DND-41 (cell line): ENCODE measurements at regions not wholly inside any gene's neighbourhood (a gene's known extent, or its start where the extent isn't known, plus 50 kb on each side); places are given as distances from the start of the nearest gene placed in this dataset.

Experiments used
- EZH2 ChIP-seq: IDR thresholded peaks from 3 replicates; pipeline ENCODE4 v1.6.1; 2012; ENCODE audit warnings: borderline replicate concordance, low read depth, mild to moderate bottlenecking, moderate library complexity, low read length, inconsistent platforms; ENCODE audit not compliant: severe bottlenecking
- TF ChIP-seq, protein P1 (sequence below): IDR thresholded peaks from 2 replicates; pipeline ENCODE4 v1.5.1; 2012; ENCODE audit warnings: borderline replicate concordance, low read length, moderate library complexity, mild to moderate bottlenecking; ENCODE audit not compliant: poor library complexity, severe bottlenecking; ENCODE audit errors: extremely low read depth

DNA sequence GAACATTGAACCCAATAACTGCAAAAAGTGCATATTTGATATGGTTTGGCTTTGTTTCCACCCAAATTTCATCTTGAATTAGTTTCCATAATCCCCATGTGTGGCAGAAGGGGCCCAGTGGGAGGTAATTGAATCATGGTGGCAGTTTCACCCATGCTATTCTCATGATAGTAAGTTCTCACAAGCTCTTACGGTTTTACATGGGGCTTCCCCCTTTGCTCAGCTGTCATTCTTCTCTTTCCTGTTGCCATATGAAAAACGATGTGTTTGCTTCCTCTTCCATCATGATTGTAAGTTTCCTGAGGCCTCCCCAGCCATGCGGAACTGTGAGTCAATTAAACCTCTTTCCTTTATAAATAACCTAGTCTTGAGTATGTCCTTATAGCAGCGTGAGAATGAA, 127.6 kb downstream of the CHD9NB start:
- TF ChIP-seq, protein P1, sequence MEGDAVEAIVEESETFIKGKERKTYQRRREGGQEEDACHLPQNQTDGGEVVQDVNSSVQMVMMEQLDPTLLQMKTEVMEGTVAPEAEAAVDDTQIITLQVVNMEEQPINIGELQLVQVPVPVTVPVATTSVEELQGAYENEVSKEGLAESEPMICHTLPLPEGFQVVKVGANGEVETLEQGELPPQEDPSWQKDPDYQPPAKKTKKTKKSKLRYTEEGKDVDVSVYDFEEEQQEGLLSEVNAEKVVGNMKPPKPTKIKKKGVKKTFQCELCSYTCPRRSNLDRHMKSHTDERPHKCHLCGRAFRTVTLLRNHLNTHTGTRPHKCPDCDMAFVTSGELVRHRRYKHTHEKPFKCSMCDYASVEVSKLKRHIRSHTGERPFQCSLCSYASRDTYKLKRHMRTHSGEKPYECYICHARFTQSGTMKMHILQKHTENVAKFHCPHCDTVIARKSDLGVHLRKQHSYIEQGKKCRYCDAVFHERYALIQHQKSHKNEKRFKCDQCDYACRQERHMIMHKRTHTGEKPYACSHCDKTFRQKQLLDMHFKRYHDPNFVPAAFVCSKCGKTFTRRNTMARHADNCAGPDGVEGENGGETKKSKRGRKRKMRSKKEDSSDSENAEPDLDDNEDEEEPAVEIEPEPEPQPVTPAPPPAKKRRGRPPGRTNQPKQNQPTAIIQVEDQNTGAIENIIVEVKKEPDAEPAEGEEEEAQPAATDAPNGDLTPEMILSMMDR = no peak
- TF ChIP-seq EZH2 = no peak
